RWPE2 (cell line): ENCODE measurements at regions not wholly inside any gene's neighbourhood (a gene's known extent, or its start where the extent isn't known, plus 50 kb on each side); places are given as distances from the start of the nearest gene placed in this dataset.

Experiments used
- ATAC-seq: fragments of 200-7000 bp; cut with Tn5 transposase; 3 replicates; pipeline ENCODE4 v1.9.1; 2021; ENCODE audit warnings: low read depth
- DNase-seq: peaks from one replicate; pipeline ENCODE4 v3.0.0-alpha.2; 2020; ENCODE audit warnings: low spot score
- H3K27ac ChIP-seq: fragments of 450-650 bp; 2 replicates; pipeline ENCODE4 v1.5.1; 2017; ENCODE audit warnings: mild to moderate bottlenecking; ENCODE audit not compliant: poor library complexity, severe bottlenecking
- H3K27me3 ChIP-seq: fragments of 250-450 bp; sonication (Bioruptor Pico); 2 replicates; pipeline ENCODE4 v1.5.1; 2021; ENCODE audit warnings: mild to moderate bottlenecking, moderate library complexity; ENCODE audit not compliant: insufficient read depth, poor library complexity, severe bottlenecking
- H3K36me3 ChIP-seq: fragments of 250-450 bp; sonication (Bioruptor Pico); 2 replicates; pipeline ENCODE4 v1.5.1; 2020; ENCODE audit warnings: low read depth, mild to moderate bottlenecking, moderate library complexity
- H3K4me1 ChIP-seq: fragments of 250-450 bp; sonication (Bioruptor Pico); 2 replicates; pipeline ENCODE4 v1.5.1; 2021; ENCODE audit warnings: mild to moderate bottlenecking, moderate library complexity; ENCODE audit not compliant: insufficient read depth, poor library complexity, severe bottlenecking
- H3K4me3 ChIP-seq: fragments of 250-450 bp; sonication (Bioruptor Pico); 2 replicates; pipeline ENCODE4 v1.5.1; 2021; ENCODE audit warnings: mild to moderate bottlenecking, moderate library complexity; ENCODE audit not compliant: severe bottlenecking
- H3K9me3 ChIP-seq: fragments of 250-450 bp; sonication (Bioruptor Pico); 2 replicates; pipeline ENCODE4 v1.5.1; 2021; ENCODE audit warnings: mild to moderate bottlenecking, moderate library complexity; ENCODE audit not compliant: severe bottlenecking
- CTCF ChIP-seq: fragments of 450-650 bp; IDR thresholded peaks from one replicate; pipeline ENCODE4 v1.5.1; 2017; ENCODE audit warnings: mild to moderate bottlenecking, moderate library complexity; ENCODE audit not compliant: poor library complexity, severe bottlenecking

GRCh38 chr1:29753244-29753643 is 516.9 kb downstream of the PTPRU start:
- Histone ChIP-seq H3K9me3 (no peaks in the 10 kb centered on the region), H3K36me3 (no peaks in the 10 kb centered on the region), H3K27ac (no peak overlapping the region), H3K4me3 (no peak overlapping the region), H3K4me1 (no peaks in the 10 kb centered on the region), H3K27me3 (no peaks in the 10 kb centered on the region)
- TF ChIP-seq CTCF = no peak
- DNase-seq = no peak
- no peak for ATAC-seq

DNA sequence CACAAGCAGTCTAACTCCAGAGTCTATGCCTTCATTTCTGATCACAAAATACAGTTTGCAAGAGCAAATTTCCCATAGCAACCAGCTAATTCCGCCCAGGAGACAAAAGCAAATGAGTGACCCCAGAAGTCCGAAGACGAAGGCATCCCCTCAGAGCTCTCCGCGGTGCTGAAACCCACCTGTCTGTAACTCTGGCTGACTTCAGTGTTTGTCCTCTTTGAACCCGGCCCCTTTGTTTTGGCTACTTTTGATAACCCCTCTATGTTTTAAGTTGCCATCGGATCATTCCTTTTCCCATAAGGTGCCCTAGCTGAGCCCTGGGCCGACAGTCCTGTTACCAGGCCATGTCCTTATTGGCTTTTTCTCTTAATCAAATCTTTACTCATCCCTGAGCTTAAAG is 515.8 kb downstream of the PTPRU start:
- TF ChIP-seq CTCF = no peak
- no peak for ATAC-seq
- no peak overlapping the region for H3K27ac ChIP-seq
- no peak for DNase-seq
- no peaks in the 10 kb centered on the region for H3K9me3 ChIP-seq
- no peaks in the 10 kb centered on the region for H3K27me3 ChIP-seq
- H3K4me1 ChIP-seq = no peaks in the 10 kb centered on the region
- no peaks in the 10 kb centered on the region for H3K36me3 ChIP-seq
- no peak overlapping the region for H3K4me3 ChIP-seq

DNA sequence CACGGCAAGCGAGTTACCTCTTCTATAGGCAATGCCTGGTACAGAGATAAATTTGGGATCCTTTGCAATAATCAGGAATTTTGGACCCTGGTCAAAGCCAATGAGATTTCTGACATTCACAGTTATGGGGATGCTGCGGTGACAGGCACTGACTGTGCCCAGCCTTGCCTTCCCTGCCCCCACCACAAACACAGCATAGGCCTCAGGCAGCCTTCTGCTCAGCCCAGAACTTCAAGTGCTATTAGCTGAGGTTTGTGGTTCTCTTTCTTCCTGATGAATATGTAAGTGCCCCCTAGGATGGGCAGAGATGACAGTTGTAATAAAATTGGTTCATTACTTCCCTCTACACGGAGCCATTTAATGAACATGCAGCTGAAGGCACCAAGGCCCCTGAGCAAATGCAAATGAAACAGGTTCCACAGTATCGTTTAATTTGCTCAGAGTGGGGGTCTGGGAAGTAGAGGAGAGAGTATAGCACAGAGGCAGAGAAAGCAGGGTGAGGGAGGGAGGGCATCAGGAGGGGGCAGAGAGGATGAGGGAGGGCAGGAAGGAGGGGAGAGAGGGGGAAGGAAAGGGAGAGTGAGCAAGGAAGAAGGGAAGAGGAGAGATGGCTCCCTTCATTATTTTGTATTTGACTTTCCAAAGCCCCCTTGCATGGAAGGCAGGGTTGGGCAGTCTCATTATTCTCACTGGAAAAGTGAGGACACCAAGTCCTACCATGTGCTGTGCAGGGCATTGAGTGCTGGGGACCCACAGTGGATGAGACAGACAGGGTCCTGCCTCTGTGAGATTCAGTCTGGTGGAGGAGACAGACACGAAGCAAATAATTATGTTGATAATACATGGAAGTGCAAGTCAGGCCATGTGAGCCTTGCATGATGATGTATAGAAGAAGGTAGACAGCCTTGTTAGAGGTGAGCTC is 513.0 kb downstream of the PTPRU start:
- H3K36me3 ChIP-seq = no peaks in the 10 kb centered on the region
- no peaks in the 10 kb centered on the region for H3K9me3 ChIP-seq
- no peak for DNase-seq
- H3K4me1 ChIP-seq = no peaks in the 10 kb centered on the region
- no peak for TF ChIP-seq CTCF
- no peaks in the 10 kb centered on the region for H3K27me3 ChIP-seq
- no peak overlapping the region for H3K27ac ChIP-seq
- ATAC-seq = no peak
- H3K4me3 ChIP-seq = no peak overlapping the region

DNA sequence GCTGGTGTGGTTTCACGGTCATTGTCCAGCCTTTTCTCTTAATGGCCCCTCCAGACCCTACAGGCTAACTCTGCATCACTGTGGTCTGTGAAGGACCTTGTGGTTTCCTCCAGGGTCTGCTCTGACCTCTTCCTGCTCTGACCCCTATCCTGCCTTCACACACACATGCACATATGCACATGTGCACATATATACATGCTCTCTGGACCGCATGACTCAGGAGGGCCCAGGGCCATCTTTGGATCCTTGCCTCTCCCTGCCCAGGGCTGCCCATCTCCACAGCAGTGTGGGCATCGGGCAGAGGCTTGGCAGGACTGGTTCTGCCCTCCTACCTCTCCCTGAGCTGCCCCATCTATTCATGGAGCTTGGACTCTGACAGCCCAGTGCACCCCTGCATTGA is 510.9 kb downstream of the PTPRU start:
- H3K27ac ChIP-seq = no peak overlapping the region
- H3K4me3 ChIP-seq = no peak overlapping the region
- H3K4me1 ChIP-seq = no peaks in the 10 kb centered on the region
- ATAC-seq (no peak), DNase-seq (no peak)
- H3K36me3 ChIP-seq = no peaks in the 10 kb centered on the region
- no peak for TF ChIP-seq CTCF
- no peaks in the 10 kb centered on the region for H3K9me3 ChIP-seq
- H3K27me3 ChIP-seq = no peaks in the 10 kb centered on the region

GRCh38 chr1:29746076-29746665 is 509.8 kb downstream of the PTPRU start:
- Histone ChIP-seq H3K27me3 (peaks cover 6% of the 10 kb centered on the region), H3K27ac (no peak overlapping the region), H3K4me3 (no peak overlapping the region), H3K36me3 (no peaks in the 10 kb centered on the region), H3K4me1 (no peaks in the 10 kb centered on the region), H3K9me3 (no peaks in the 10 kb centered on the region)
- DNase-seq = no peak
- ATAC-seq = no peak
- TF ChIP-seq CTCF = no peak
